Glutamatergic neuron (in vitro differentiated cells): ENCODE measurements at regions not wholly inside any gene's neighbourhood (a gene's known extent, or its start where the extent isn't known, plus 50 kb on each side); places are given as distances from the start of the nearest gene placed in this dataset.

Source experiments
- DNase-seq: peaks from one replicate; pipeline ENCODE4 v3.0.0; 2022
- H3K27ac Mint-ChIP-seq: one replicate; pipeline ENCODE4 v1.8.0; 2020; ENCODE audit warnings: mild to moderate bottlenecking, mixed read lengths, inconsistent platforms; ENCODE audit not compliant: unreplicated experiment
- H3K27me3 Mint-ChIP-seq: one replicate; pipeline ENCODE4 v1.8.0; 2020; ENCODE audit warnings: mild to moderate bottlenecking, moderate library complexity, mixed read lengths, inconsistent platforms; ENCODE audit not compliant: unreplicated experiment
- H3K36me3 Mint-ChIP-seq: one replicate; pipeline ENCODE4 v1.8.0; 2020; ENCODE audit warnings: mild to moderate bottlenecking, mixed read lengths, inconsistent platforms; ENCODE audit not compliant: unreplicated experiment
- H3K4me1 Mint-ChIP-seq: one replicate; pipeline ENCODE4 v1.8.0; 2020; ENCODE audit warnings: mild to moderate bottlenecking, low read depth, mixed read lengths, inconsistent platforms; ENCODE audit not compliant: unreplicated experiment
- H3K4me3 Mint-ChIP-seq: one replicate; pipeline ENCODE4 v1.8.0; 2020; ENCODE audit warnings: mild to moderate bottlenecking, mixed read lengths, inconsistent platforms; ENCODE audit not compliant: unreplicated experiment
- H3K9me3 Mint-ChIP-seq: one replicate; pipeline ENCODE4 v1.8.0; 2020; ENCODE audit warnings: mild to moderate bottlenecking, moderate library complexity, mixed read lengths, inconsistent platforms; ENCODE audit not compliant: unreplicated experiment
- TF ChIP-seq, protein P1 (sequence below): fragments of 200-600 bp; sonication (generic); IDR thresholded peaks from one replicate; pipeline ENCODE4 v1.5.0; 2021; ENCODE audit not compliant: partially characterized antibody, unreplicated experiment

DNA sequence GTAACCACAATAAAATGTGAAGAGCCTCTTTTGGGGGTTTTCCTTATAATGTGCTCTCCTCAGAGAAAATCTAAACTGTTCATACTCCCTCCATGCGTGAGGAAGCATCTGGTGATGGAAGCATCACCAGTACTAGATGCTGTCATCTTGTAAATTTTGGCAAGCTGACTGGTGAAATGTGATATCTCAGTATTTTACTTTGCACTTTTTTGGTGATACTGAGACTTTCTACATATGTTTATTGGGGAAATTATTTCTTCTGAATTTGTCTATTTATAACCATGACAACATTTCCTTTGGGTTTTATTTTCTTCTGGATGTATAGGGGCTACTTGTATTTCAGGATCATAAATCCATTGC is 95.9 kb upstream of the DLGAP1 start:
- H3K4me1 Mint-ChIP-seq: no peaks in the 10 kb centered on the region
- DNase-seq: no peak

DNA sequence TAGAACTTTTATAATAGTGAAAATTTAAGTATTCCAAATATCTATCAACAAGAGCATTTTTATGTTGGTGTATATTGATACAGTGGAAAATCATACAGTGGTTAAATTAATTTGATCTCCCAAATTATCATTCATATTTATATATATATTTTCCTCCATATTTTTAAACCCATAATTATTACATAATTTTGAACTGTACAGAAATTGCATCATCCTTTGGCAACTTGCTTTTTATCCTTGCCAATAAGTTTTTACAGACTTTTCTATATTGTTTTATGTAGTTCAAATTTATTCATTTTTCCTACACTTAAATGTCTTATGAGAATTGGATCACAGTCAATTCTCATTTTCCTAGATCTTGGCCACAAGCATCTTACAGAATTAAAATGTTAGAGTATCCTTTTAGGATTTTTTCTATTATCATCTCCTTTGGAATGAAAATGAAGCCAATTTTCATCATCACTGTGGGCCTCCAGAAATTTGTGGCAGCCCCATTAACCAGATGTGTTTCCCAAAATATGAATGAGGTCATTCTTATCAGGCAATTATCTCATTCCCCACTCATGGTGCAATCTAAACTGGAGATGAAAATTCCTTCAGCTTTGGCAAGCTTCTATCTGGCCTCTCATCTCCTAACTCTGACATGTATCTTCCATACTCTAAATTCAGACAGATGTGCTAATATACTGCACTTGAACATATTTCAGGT is 94.2 kb upstream of the DLGAP1 start:
- H3K9me3 Mint-ChIP-seq: no peaks in the 10 kb centered on the region
- H3K27ac Mint-ChIP-seq: no peak overlapping the region
- TF ChIP-seq, protein P1, sequence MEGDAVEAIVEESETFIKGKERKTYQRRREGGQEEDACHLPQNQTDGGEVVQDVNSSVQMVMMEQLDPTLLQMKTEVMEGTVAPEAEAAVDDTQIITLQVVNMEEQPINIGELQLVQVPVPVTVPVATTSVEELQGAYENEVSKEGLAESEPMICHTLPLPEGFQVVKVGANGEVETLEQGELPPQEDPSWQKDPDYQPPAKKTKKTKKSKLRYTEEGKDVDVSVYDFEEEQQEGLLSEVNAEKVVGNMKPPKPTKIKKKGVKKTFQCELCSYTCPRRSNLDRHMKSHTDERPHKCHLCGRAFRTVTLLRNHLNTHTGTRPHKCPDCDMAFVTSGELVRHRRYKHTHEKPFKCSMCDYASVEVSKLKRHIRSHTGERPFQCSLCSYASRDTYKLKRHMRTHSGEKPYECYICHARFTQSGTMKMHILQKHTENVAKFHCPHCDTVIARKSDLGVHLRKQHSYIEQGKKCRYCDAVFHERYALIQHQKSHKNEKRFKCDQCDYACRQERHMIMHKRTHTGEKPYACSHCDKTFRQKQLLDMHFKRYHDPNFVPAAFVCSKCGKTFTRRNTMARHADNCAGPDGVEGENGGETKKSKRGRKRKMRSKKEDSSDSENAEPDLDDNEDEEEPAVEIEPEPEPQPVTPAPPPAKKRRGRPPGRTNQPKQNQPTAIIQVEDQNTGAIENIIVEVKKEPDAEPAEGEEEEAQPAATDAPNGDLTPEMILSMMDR: no peak
- no peaks in the 10 kb centered on the region for H3K27me3 Mint-ChIP-seq
- H3K4me3 Mint-ChIP-seq: no peak overlapping the region
- no peak for DNase-seq
- no peaks in the 10 kb centered on the region for H3K36me3 Mint-ChIP-seq
- no peaks in the 10 kb centered on the region for H3K4me1 Mint-ChIP-seq

More for the DNA sequence above, 95.9 kb upstream of the DLGAP1 start:
- Mint-ChIP-seq H3K27me3 (no peaks in the 10 kb centered on the region), H3K27ac (no peak overlapping the region), H3K4me3 (no peak overlapping the region), H3K36me3 (no peaks in the 10 kb centered on the region), H3K9me3 (no peaks in the 10 kb centered on the region)
- TF ChIP-seq, protein P1: no peak

DNA sequence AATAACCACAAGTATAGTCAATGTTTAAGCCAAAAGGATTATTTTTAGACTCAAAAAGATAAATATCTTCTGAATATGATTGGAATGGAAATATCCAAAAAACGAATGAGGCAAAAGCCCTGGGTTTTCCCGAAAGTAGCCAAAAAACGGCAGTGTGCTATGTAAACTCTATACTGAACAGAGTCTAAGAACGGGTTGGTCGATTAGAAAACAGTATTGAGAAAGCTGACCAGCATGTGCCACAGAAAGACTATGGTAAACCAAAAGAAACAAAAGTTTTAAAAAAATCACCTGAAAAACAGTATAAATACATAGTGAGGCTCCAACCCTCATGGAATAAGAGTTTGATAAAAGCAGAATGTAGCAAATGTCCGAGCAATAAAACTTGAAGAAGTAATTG is 92.0 kb upstream of the DLGAP1 start:
- no peaks in the 10 kb centered on the region for H3K36me3 Mint-ChIP-seq
- TF ChIP-seq, protein P1: no peak
- no peaks in the 10 kb centered on the region for H3K27me3 Mint-ChIP-seq
- no peak overlapping the region for H3K4me3 Mint-ChIP-seq
- no peak overlapping the region for H3K27ac Mint-ChIP-seq
- peaks cover under 1% of the 10 kb centered on the region for H3K4me1 Mint-ChIP-seq
- no peak for DNase-seq
- H3K9me3 Mint-ChIP-seq: no peaks in the 10 kb centered on the region

DNA sequence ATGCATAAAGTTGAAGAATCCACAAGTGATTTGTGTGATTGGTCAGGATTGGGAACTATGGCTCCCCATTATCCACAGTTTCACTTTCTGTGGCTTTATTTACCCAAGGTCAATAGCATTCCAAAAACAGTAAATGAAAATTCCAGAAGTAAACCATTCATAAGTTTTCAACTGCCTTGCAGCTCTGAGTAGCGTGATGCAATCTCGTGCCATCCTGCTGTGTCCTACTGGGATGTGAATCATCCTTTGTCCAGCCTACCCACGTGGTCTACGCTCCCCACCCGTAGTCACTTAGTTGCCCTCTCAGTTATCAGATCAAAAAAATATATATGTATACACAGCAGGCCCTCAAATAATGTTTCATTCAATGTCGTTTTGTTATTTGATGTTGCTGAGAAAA is 89.0 kb upstream of the DLGAP1 start:
- DNase-seq: no peak
- Mint-ChIP-seq H3K27me3 (no peaks in the 10 kb centered on the region), H3K4me3 (no peak overlapping the region), H3K36me3 (no peaks in the 10 kb centered on the region), H3K27ac (no peak overlapping the region), H3K9me3 (no peaks in the 10 kb centered on the region), H3K4me1 (peaks cover 1% of the 10 kb centered on the region)
- TF ChIP-seq, protein P1: no peak

DNA sequence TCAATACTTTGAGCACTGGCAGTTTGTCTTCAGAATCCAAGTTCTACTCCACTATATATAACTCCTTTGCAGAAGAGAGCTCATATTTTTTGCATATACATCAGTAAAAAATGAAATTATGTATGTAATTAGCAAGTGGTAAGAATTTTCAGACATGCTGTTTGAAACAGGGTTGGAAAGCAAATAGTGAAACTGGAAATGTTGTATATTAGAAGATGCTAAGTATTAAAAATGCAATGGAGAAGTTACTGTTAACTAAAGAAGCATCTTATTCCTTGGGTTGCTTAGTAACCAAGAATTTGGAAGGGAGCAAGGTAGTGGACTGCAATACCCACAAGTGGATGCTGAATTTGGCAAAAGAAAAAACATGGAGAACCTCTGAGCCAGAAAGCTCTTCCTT is 88.6 kb upstream of the DLGAP1 start:
- Mint-ChIP-seq H3K4me3 (no peak overlapping the region), H3K27ac (no peak overlapping the region), H3K27me3 (no peaks in the 10 kb centered on the region), H3K36me3 (peaks cover 3% of the 10 kb centered on the region), H3K9me3 (no peaks in the 10 kb centered on the region), H3K4me1 (peaks cover 1% of the 10 kb centered on the region)
- TF ChIP-seq, protein P1: no peak
- no peak for DNase-seq
